IgD-negative memory B cell (primary cell): ENCODE measurements at regions not wholly inside any gene's neighbourhood (a gene's known extent, or its start where the extent isn't known, plus 50 kb on each side); places are given as distances from the start of the nearest gene placed in this dataset.

Experiments
- H3K27ac Mint-ChIP-seq, 3 donors: one replicate each; pipeline ENCODE4 v1.8.0; 2020 to 2022; ENCODE audit warnings: mild to moderate bottlenecking in 3 of 3, mixed read lengths in 3 of 3, moderate library complexity in 1 of 3
- H3K27me3 Mint-ChIP-seq: one replicate; pipeline ENCODE4 v1.8.0; 2021; ENCODE audit warnings: mixed read lengths
- H3K36me3 Mint-ChIP-seq: one replicate; pipeline ENCODE4 v1.8.0; 2020; ENCODE audit warnings: mild to moderate bottlenecking, mixed read lengths
- H3K4me1 Mint-ChIP-seq, 3 donors: one replicate each; pipeline ENCODE4 v1.8.0; 2020 to 2022; ENCODE audit warnings: mixed read lengths in 3 of 3, mild to moderate bottlenecking in 1 of 3
- H3K4me3 Mint-ChIP-seq, 4 donors: one replicate each; pipeline ENCODE4 v1.8.0; 2020 to 2022; ENCODE audit warnings: mild to moderate bottlenecking in 4 of 4, mixed read lengths in 4 of 4, moderate library complexity in 3 of 4
- H3K9me3 Mint-ChIP-seq, 3 donors: one replicate each; pipeline ENCODE4 v1.8.0; 2020 to 2021; ENCODE audit warnings: mixed read lengths in 3 of 3, mild to moderate bottlenecking in 1 of 3

GRCh38 chr19:31595521-31595920, 246.3 kb upstream of the TSHZ3 start:
- Mint-ChIP-seq H3K36me3 (no peaks in the 10 kb centered on the region), H3K27me3 (no peaks in the 10 kb centered on the region), H3K4me1 (no peaks in the 10 kb centered on the region), H3K27ac (no peak overlapping the region), H3K9me3 (peaks cover 0 to 7% (median 3%) of the 10 kb centered on the region in 3 donors), H3K4me3 (no peak overlapping the region)

GRCh38 chr19:31596751-31597150, 247.5 kb upstream of the TSHZ3 start:
- no peaks in the 10 kb centered on the region for H3K27me3 Mint-ChIP-seq
- H3K27ac Mint-ChIP-seq, result no peak overlapping the region
- H3K36me3 Mint-ChIP-seq, result peaks cover 2% of the 10 kb centered on the region
- peaks cover 0 to 10% (median 0%) of the 10 kb centered on the region in 3 donors for H3K9me3 Mint-ChIP-seq
- H3K4me1 Mint-ChIP-seq, result no peaks in the 10 kb centered on the region
- no peak overlapping the region for H3K4me3 Mint-ChIP-seq

- Mint-ChIP-seq H3K4me1 (no peaks in the 10 kb centered on the region), H3K36me3 (peaks cover 2% of the 10 kb centered on the region), H3K9me3 (peaks cover 0 to 12% (median 0%) of the 10 kb centered on the region in 3 donors), H3K27me3 (no peaks in the 10 kb centered on the region), H3K4me3 (no peak overlapping the region), H3K27ac (no peak overlapping the region)
Measured at GRCh38 chr19:31597616-31598015, 248.4 kb upstream of the TSHZ3 start.

- peaks cover 2% of the 10 kb centered on the region for H3K36me3 Mint-ChIP-seq
- H3K9me3 Mint-ChIP-seq, result peaks cover 0 to 5% (median 0%) of the 10 kb centered on the region in 3 donors
- no peak overlapping the region for H3K27ac Mint-ChIP-seq
- no peak overlapping the region for H3K4me3 Mint-ChIP-seq
- no peaks in the 10 kb centered on the region for H3K4me1 Mint-ChIP-seq
- H3K27me3 Mint-ChIP-seq, result no peaks in the 10 kb centered on the region
Measured at GRCh38 chr19:31598730-31599238, 249.5 kb upstream of the TSHZ3 start.

GRCh38 chr19:31600731-31601295, 251.6 kb upstream of the TSHZ3 start:
- Mint-ChIP-seq H3K27ac (no peak overlapping the region), H3K9me3 (peaks cover 0 to 7% (median 2%) of the 10 kb centered on the region in 3 donors), H3K36me3 (peaks cover 2% of the 10 kb centered on the region), H3K4me3 (no peak overlapping the region), H3K4me1 (no peaks in the 10 kb centered on the region), H3K27me3 (no peaks in the 10 kb centered on the region)

GRCh38 chr19:31601855-31602254, 252.6 kb upstream of the TSHZ3 start:
- H3K4me3 Mint-ChIP-seq, result no peak overlapping the region
- no peak overlapping the region for H3K27ac Mint-ChIP-seq
- no peaks in the 10 kb centered on the region for H3K4me1 Mint-ChIP-seq
- H3K9me3 Mint-ChIP-seq, result peaks cover 0 to 9% (median 4%) of the 10 kb centered on the region in 3 donors
- peaks cover 2% of the 10 kb centered on the region for H3K36me3 Mint-ChIP-seq
- no peaks in the 10 kb centered on the region for H3K27me3 Mint-ChIP-seq

- H3K9me3 Mint-ChIP-seq, result peaks cover 0 to 9% (median 4%) of the 10 kb centered on the region in 3 donors
- no peaks in the 10 kb centered on the region for H3K27me3 Mint-ChIP-seq
- H3K36me3 Mint-ChIP-seq, result peaks cover 2% of the 10 kb centered on the region
- no peak overlapping the region for H3K27ac Mint-ChIP-seq
- H3K4me3 Mint-ChIP-seq, result no peak overlapping the region
- H3K4me1 Mint-ChIP-seq, result no peaks in the 10 kb centered on the region
Measured at GRCh38 chr19:31602548-31602947, 253.3 kb upstream of the TSHZ3 start.

GRCh38 chr19:31604493-31605040, 255.3 kb upstream of the TSHZ3 start:
- H3K4me3 Mint-ChIP-seq, result no peak overlapping the region
- no peaks in the 10 kb centered on the region for H3K27me3 Mint-ChIP-seq
- H3K27ac Mint-ChIP-seq, result no peak overlapping the region
- H3K9me3 Mint-ChIP-seq, result peaks cover 4 to 13% (median 9%) of the 10 kb centered on the region in 3 donors
- peaks cover 0 to 2% (median 0%) of the 10 kb centered on the region in 3 donors for H3K4me1 Mint-ChIP-seq
- peaks cover 2% of the 10 kb centered on the region for H3K36me3 Mint-ChIP-seq

- H3K4me1 Mint-ChIP-seq, result peaks cover 0 to 3% (median 0%) of the 10 kb centered on the region in 3 donors
Measured at GRCh38 chr19:31610018-31610417, 260.8 kb upstream of the TSHZ3 start.

GRCh38 chr19:31611046-31611877, 262.0 kb upstream of the TSHZ3 start:
- no peaks in the 10 kb centered on the region for H3K36me3 Mint-ChIP-seq
- no peaks in the 10 kb centered on the region for H3K27me3 Mint-ChIP-seq
- H3K9me3 Mint-ChIP-seq, result peaks cover 4 to 18% (median 7%) of the 10 kb centered on the region in 3 donors
- H3K27ac Mint-ChIP-seq, result no peak overlapping the region
- H3K4me1 Mint-ChIP-seq, result peaks cover 0 to 3% (median 0%) of the 10 kb centered on the region in 3 donors
- no peak overlapping the region for H3K4me3 Mint-ChIP-seq

More at GRCh38 chr19:31610018-31610417, 260.8 kb upstream of the TSHZ3 start:
- Mint-ChIP-seq H3K27me3 (no peaks in the 10 kb centered on the region), H3K4me3 (peak overlapping the region in 1 of 4 donors; percentile 45), H3K9me3 (peaks cover 4 to 22% (median 8%) of the 10 kb centered on the region in 3 donors), H3K27ac (no peak overlapping the region), H3K36me3 (no peaks in the 10 kb centered on the region)

- H3K4me3 Mint-ChIP-seq, result no peak overlapping the region
- H3K27me3 Mint-ChIP-seq, result no peaks in the 10 kb centered on the region
- H3K9me3 Mint-ChIP-seq, result peaks cover 4 to 19% (median 7%) of the 10 kb centered on the region in 3 donors
- no peak overlapping the region for H3K27ac Mint-ChIP-seq
- H3K4me1 Mint-ChIP-seq, result peaks cover 0 to 3% (median 0%) of the 10 kb centered on the region in 3 donors
- H3K36me3 Mint-ChIP-seq, result no peaks in the 10 kb centered on the region
Measured at GRCh38 chr19:31612873-31613272, 263.6 kb upstream of the TSHZ3 start.

GRCh38 chr19:31613683-31614219, 264.5 kb upstream of the TSHZ3 start:
- no peaks in the 10 kb centered on the region for H3K27me3 Mint-ChIP-seq
- no peaks in the 10 kb centered on the region for H3K36me3 Mint-ChIP-seq
- no peak overlapping the region for H3K4me3 Mint-ChIP-seq
- peaks cover 0 to 2% (median 0%) of the 10 kb centered on the region in 3 donors for H3K4me1 Mint-ChIP-seq
- H3K9me3 Mint-ChIP-seq, result peaks cover under 1 to 19% (median 5%) of the 10 kb centered on the region in 3 donors
- H3K27ac Mint-ChIP-seq, result no peak overlapping the region

GRCh38 chr19:31616031-31616430, 266.8 kb upstream of the TSHZ3 start:
- H3K36me3 Mint-ChIP-seq, result no peaks in the 10 kb centered on the region
- H3K9me3 Mint-ChIP-seq, result peaks cover 1 to 13% (median 10%) of the 10 kb centered on the region in 3 donors
- H3K27me3 Mint-ChIP-seq, result no peaks in the 10 kb centered on the region
- H3K27ac Mint-ChIP-seq, result no peak overlapping the region
- no peak overlapping the region for H3K4me3 Mint-ChIP-seq
- H3K4me1 Mint-ChIP-seq, result peaks cover 0 to 2% (median 0%) of the 10 kb centered on the region in 3 donors

- Mint-ChIP-seq H3K4me3 (no peak overlapping the region), H3K4me1 (no peaks in the 10 kb centered on the region), H3K36me3 (no peaks in the 10 kb centered on the region), H3K27ac (no peak overlapping the region), H3K9me3 (peaks cover 6 to 16% (median 7%) of the 10 kb centered on the region in 3 donors), H3K27me3 (no peaks in the 10 kb centered on the region)
Measured at GRCh38 chr19:31617010-31617585, 267.9 kb upstream of the TSHZ3 start.

- Mint-ChIP-seq H3K27me3 (no peaks in the 10 kb centered on the region), H3K27ac (no peak overlapping the region), H3K9me3 (peaks cover 11 to 16% (median 12%) of the 10 kb centered on the region in 3 donors), H3K4me1 (no peaks in the 10 kb centered on the region), H3K36me3 (no peaks in the 10 kb centered on the region), H3K4me3 (no peak overlapping the region)
Measured at GRCh38 chr19:31625056-31625455, 275.8 kb upstream of the TSHZ3 start.
